H1 (cell line): ENCODE measurements at regions not wholly inside any gene's neighbourhood (a gene's known extent, or its start where the extent isn't known, plus 50 kb on each side); places are given as distances from the start of the nearest gene placed in this dataset.

ENCODE experiments used
- SRF ChIP-seq: IDR thresholded peaks from 2 replicates; pipeline ENCODE4 v1.6.1; 2011; ENCODE audit warnings: mild to moderate bottlenecking, low read depth, low read length, moderate library complexity
- TF ChIP-seq, protein P1 (sequence below), 3 experiments: IDR thresholded peaks; 1 replicate in 2 of 3; 2 replicates in 1 of 3; pipeline versions ENCODE4 v1.5.1 to v1.6.1; 2011; ENCODE audit warnings: low read length in 3 of 3, mild to moderate bottlenecking in 3 of 3, inconsistent platforms in 2 of 3, low read depth in 1 of 3, moderate library complexity in 1 of 3; ENCODE audit not compliant: insufficient read depth in 1 of 3; ENCODE audit errors: control extremely low read depth in 1 of 3

GRCh38 chr4:115769396-115769795 is 656.0 kb upstream of the NDST4 start:
- TF ChIP-seq, protein P1, sequence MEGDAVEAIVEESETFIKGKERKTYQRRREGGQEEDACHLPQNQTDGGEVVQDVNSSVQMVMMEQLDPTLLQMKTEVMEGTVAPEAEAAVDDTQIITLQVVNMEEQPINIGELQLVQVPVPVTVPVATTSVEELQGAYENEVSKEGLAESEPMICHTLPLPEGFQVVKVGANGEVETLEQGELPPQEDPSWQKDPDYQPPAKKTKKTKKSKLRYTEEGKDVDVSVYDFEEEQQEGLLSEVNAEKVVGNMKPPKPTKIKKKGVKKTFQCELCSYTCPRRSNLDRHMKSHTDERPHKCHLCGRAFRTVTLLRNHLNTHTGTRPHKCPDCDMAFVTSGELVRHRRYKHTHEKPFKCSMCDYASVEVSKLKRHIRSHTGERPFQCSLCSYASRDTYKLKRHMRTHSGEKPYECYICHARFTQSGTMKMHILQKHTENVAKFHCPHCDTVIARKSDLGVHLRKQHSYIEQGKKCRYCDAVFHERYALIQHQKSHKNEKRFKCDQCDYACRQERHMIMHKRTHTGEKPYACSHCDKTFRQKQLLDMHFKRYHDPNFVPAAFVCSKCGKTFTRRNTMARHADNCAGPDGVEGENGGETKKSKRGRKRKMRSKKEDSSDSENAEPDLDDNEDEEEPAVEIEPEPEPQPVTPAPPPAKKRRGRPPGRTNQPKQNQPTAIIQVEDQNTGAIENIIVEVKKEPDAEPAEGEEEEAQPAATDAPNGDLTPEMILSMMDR (IDR thresholded peaks at IDR 0.05; ENCODE audit: control extremely low read depth in 1 of 3, insufficient read depth in 1 of 3, low read depth in 1 of 3, low read length in 3 of 3): no peak
- no peak for TF ChIP-seq SRF
